Natural killer cell (primary cell): ENCODE measurements at regions not wholly inside any gene's neighbourhood (a gene's known extent, or its start where the extent isn't known, plus 50 kb on each side); places are given as distances from the start of the nearest gene placed in this dataset.

Experiments used
- ATAC-seq, 3 donors: fragments of 150-1000 bp in 2 of 3; fragments of 200-7000 bp in 1 of 3; cut with Tn5 transposase; 1 replicate in 1 of 3; 2 replicates in 2 of 3; pipeline ENCODE4 v1.10.0; 2021; ENCODE audit warnings: mild to moderate bottlenecking in 2 of 3, moderate library complexity in 2 of 3
- DNase-seq, 2 donors: peaks; one replicate each; pipeline versions ENCODE4 v3.0.0 to v3.0.0-alpha.2; 2013 to 2021; ENCODE audit warnings: mixed read lengths in 1 of 2
- H3K27ac ChIP-seq: one replicate; pipeline ENCODE4 v1.5.1; 2013; ENCODE audit warnings: mild to moderate bottlenecking, low read length
- H3K27me3 ChIP-seq: one replicate; pipeline ENCODE4 v1.6.1; 2013; ENCODE audit warnings: low read length; ENCODE audit not compliant: control insufficient read depth, insufficient read depth
- H3K36me3 ChIP-seq: one replicate; pipeline ENCODE4 v1.6.1; 2013; ENCODE audit warnings: low read length; ENCODE audit not compliant: control insufficient read depth, insufficient read depth
- H3K4me1 ChIP-seq: one replicate; pipeline ENCODE4 v1.6.1; 2013; ENCODE audit warnings: low read length; ENCODE audit not compliant: control insufficient read depth, insufficient read depth
- H3K4me3 ChIP-seq: one replicate; pipeline ENCODE4 v1.5.1; 2013; ENCODE audit warnings: low read length
- H3K9me3 ChIP-seq: one replicate; pipeline ENCODE4 v1.6.1; 2013; ENCODE audit warnings: low read length; ENCODE audit not compliant: control insufficient read depth, insufficient read depth
- H3K27ac Mint-ChIP-seq, 2 donors: one replicate each; pipeline ENCODE4 v1.8.0; 2022; ENCODE audit warnings: mild to moderate bottlenecking in 2 of 2, mixed read lengths in 2 of 2, moderate library complexity in 1 of 2
- H3K27me3 Mint-ChIP-seq, 2 donors: one replicate each; pipeline ENCODE4 v1.8.0; 2022; ENCODE audit warnings: low read depth in 2 of 2, mixed read lengths in 2 of 2
- H3K36me3 Mint-ChIP-seq: one replicate; pipeline ENCODE4 v1.8.0; 2022; ENCODE audit warnings: mixed read lengths
- H3K4me1 Mint-ChIP-seq, 2 donors: one replicate each; pipeline ENCODE4 v1.8.0; 2022; ENCODE audit warnings: mixed read lengths in 2 of 2
- H3K4me3 Mint-ChIP-seq: one replicate; pipeline ENCODE4 v1.8.0; 2022; ENCODE audit warnings: mild to moderate bottlenecking, moderate library complexity, mixed read lengths
- H3K9me3 Mint-ChIP-seq, 2 donors: one replicate each; pipeline ENCODE4 v1.8.0; 2022; ENCODE audit warnings: mixed read lengths in 2 of 2
- CTCF ChIP-seq: fragments of 200-600 bp; IDR thresholded peaks from one replicate; pipeline ENCODE4 v1.8.0; 2022; ENCODE audit warnings: antibody characterized with exemption
- WGBS: methylation state at CpG from one replicate; pipeline ENCODE4 v1.1.7; 2013; ENCODE audit warnings: missing lambda C conversion rate; ENCODE audit not compliant: insufficient coverage; 5-methylcytosine and 5-hydroxymethylcytosine counted together
- intact Hi-C: fragments of 100-400 bp; cut with micrococcal nuclease; formaldehyde crosslinking; loops from one replicate; pipeline ENCODE4 v1.14.2; 2022

- no peaks in the 10 kb centered on the region for H3K9me3 ChIP-seq
- intact Hi-C loops = no loop called here
- H3K27me3 Mint-ChIP-seq = peaks cover 0 to 16% of the 10 kb centered on the region in 2 donors
Measured at GRCh38 chr13:106424805-106425204, 110.7 kb downstream of the EFNB2 start.

GRCh38 chr13:106423530-106423929, 111.9 kb downstream of the EFNB2 start:
- Histone ChIP-seq H3K4me1 (no peaks in the 10 kb centered on the region), H3K27me3 (no peaks in the 10 kb centered on the region), H3K36me3 (no peaks in the 10 kb centered on the region), H3K27ac (no peak overlapping the region), H3K9me3 (no peaks in the 10 kb centered on the region), H3K4me3 (no peak overlapping the region)
- DNase-seq (no peak), ATAC-seq (no peak)
- H3K27ac Mint-ChIP-seq = no peak overlapping the region
- peaks cover 0 to 3% of the 10 kb centered on the region in 2 donors for H3K9me3 Mint-ChIP-seq
- intact Hi-C loops = no loop called here
- no peaks in the 10 kb centered on the region for H3K4me1 Mint-ChIP-seq
- WGBS = 80% methylated on average over 7 of the region's 7 CpGs
- no peak overlapping the region for H3K4me3 Mint-ChIP-seq
- no peak for TF ChIP-seq CTCF
- H3K36me3 Mint-ChIP-seq = no peaks in the 10 kb centered on the region
- peaks cover 0 to 16% of the 10 kb centered on the region in 2 donors for H3K27me3 Mint-ChIP-seq

More at GRCh38 chr13:106424805-106425204, 110.7 kb downstream of the EFNB2 start:
- no peaks in the 10 kb centered on the region for H3K4me1 ChIP-seq
- Mint-ChIP-seq H3K27ac (no peak overlapping the region), H3K4me3 (no peak overlapping the region), H3K4me1 (no peaks in the 10 kb centered on the region), H3K36me3 (no peaks in the 10 kb centered on the region), H3K9me3 (peaks cover 0 to 3% of the 10 kb centered on the region in 2 donors)
- no peak overlapping the region for H3K27ac ChIP-seq
- ATAC-seq = no peak
- H3K4me3 ChIP-seq = no peak overlapping the region
- no peaks in the 10 kb centered on the region for H3K36me3 ChIP-seq
- H3K27me3 ChIP-seq = no peaks in the 10 kb centered on the region
- DNase-seq = no peak
- no CpG with 5 or more reads among the region's 1 CpG for WGBS
- no peak for TF ChIP-seq CTCF

DNA sequence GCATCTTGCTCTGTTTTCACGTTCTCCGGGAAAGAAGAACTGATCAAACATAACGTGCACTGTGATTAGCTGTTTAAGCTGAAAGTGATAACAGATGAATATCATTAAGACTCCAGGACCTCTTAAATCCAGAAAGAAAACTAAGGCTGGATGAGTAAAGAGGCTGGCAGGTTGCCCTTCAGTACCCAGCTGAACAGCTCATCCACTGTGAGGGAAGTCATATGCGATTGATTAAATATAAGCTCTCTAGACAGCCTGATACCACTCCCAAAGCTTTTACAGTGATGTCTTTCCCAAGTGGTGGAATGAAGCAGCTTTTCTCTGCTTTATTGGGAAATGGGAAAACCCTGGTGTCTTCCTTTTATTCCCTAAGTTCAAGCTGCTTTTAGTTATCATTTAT, 116.9 kb downstream of the EFNB2 start:
- TF ChIP-seq CTCF = no peak
- H3K9me3 ChIP-seq = no peaks in the 10 kb centered on the region
- H3K4me3 Mint-ChIP-seq = no peak overlapping the region
- intact Hi-C loops = no loop called here
- H3K4me3 ChIP-seq = no peak overlapping the region
- H3K27me3 ChIP-seq = no peaks in the 10 kb centered on the region
- no peak for ATAC-seq
- peaks cover 4 to 21% of the 10 kb centered on the region in 2 donors for H3K27me3 Mint-ChIP-seq
- H3K36me3 ChIP-seq = no peaks in the 10 kb centered on the region
- DNase-seq = no peak
- no peaks in the 10 kb centered on the region for H3K36me3 Mint-ChIP-seq
- peaks cover 0 to 5% of the 10 kb centered on the region in 2 donors for H3K4me1 Mint-ChIP-seq
- H3K27ac ChIP-seq = no peak overlapping the region
- H3K9me3 Mint-ChIP-seq = peaks cover 0 to 3% of the 10 kb centered on the region in 2 donors
- no peak overlapping the region for H3K27ac Mint-ChIP-seq
- 92% methylated on average over 4 of the region's 4 CpGs for WGBS
- no peaks in the 10 kb centered on the region for H3K4me1 ChIP-seq

DNA sequence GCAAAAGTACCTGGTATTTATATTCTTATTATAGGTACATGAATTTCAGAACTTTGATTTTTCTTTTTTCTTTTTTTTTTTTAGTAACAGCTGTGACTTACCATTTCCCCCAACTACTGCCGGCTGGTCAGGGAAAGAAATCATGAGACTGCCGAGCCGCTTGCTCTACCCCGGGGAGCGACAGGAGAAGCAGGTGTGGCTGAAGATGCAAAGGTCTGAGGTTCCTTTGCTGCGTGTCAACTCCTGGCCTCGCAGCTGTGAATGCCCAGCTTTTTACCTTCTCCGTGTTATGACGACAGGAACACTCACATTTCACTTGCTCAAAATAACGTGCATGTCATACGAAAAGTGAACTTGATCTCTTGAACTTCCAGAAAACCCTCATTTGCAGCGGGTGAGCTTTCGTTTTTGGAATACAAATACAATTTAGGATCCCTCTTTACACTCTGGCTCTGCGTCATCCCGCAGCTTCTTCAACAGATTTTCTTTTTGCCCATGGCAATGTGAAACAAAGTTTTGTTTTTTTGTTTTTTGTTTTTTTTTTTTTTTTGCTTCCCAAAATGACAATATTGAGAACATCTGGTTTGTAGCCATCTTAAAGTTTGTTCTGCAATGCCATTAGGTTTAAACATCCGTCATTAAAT, 117.9 kb downstream of the EFNB2 start:
- DNase-seq (no peak), ATAC-seq (no peak)
- no peaks in the 10 kb centered on the region for H3K27me3 ChIP-seq
- Mint-ChIP-seq H3K36me3 (no peaks in the 10 kb centered on the region), H3K4me3 (no peak overlapping the region), H3K4me1 (peaks cover 0 to 5% of the 10 kb centered on the region in 2 donors), H3K9me3 (peaks cover 0 to 2% of the 10 kb centered on the region in 2 donors), H3K27ac (no peak overlapping the region), H3K27me3 (peaks cover 4 to 14% of the 10 kb centered on the region in 2 donors)
- H3K4me3 ChIP-seq = no peak overlapping the region
- WGBS = 61% methylated on average over 13 of the region's 16 CpGs
- H3K4me1 ChIP-seq = no peaks in the 10 kb centered on the region
- intact Hi-C loops = no loop called here
- H3K27ac ChIP-seq = no peak overlapping the region
- H3K9me3 ChIP-seq = no peaks in the 10 kb centered on the region
- no peaks in the 10 kb centered on the region for H3K36me3 ChIP-seq
- TF ChIP-seq CTCF = no peak
